HPDE6-E6E7 (cell line): ENCODE measurements at regions not wholly inside any gene's neighbourhood (a gene's known extent, or its start where the extent isn't known, plus 50 kb on each side); places are given as distances from the start of the nearest gene placed in this dataset.
"Not testable (repeated sequence)": the region's sequence is repeated elsewhere in the genome, so short reads cannot be mapped to it uniquely, and the experiment has no call there.

Experiments
- DNase-seq: peaks from one replicate; pipeline ENCODE4 v3.0.0; 2011; ENCODE audit warnings: missing footprints; ENCODE audit errors: extremely low spot score

- DNase-seq, result no peak
Observed at GRCh38 chr5:15384176-15384575, 115.8 kb upstream of the FBXL7 start.

- no peak for DNase-seq
Observed at GRCh38 chr5:15383469-15383868, 116.5 kb upstream of the FBXL7 start.

DNA sequence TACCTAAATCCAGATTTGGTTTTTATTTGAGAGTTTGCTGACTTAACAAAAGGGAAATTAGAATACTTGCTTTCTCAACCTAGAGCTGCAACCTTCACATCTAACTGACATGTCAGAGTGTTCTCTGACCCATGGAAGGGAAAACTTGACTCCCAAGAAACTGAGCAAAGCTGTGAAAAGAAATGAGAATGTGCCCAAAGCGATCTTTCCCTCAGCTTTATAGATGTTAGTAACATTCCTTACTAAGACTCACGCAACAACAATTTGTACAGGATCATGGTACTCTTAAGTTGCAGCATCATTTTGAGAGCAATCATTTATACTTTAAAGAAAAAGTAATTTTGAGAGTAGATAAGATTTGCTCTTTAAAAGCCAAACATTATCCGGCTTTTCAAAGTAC, 117.0 kb upstream of the FBXL7 start:
- no peak for DNase-seq

GRCh38 chr5:15377573-15378340, 122.2 kb upstream of the FBXL7 start:
- no peak for DNase-seq

- DNase-seq, result no peak
Observed at GRCh38 chr5:15376803-15377202, 123.2 kb upstream of the FBXL7 start.

GRCh38 chr5:15376088-15376487, 123.9 kb upstream of the FBXL7 start:
- DNase-seq, result no peak

DNA sequence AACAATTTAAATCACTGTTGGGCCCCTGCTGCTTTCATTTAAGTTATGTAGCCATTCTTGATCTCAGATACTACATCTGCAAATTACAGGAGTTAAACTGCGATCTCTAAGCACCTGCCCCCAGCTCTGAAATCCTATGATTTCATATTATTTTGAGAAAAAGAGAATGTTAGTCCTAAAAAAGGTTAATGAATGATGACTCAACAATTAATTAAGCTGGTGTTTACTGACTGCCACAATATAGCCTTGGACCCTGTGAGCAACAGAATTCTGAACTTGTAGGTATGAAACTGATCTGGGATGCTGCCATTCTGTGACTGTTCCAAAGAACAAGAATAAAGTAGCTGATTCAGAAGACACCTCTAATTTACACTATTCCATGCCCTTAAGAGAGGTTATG, 124.4 kb upstream of the FBXL7 start:
- no peak for DNase-seq

GRCh38 chr5:15374886-15375285, 125.1 kb upstream of the FBXL7 start:
- no peak for DNase-seq

DNA sequence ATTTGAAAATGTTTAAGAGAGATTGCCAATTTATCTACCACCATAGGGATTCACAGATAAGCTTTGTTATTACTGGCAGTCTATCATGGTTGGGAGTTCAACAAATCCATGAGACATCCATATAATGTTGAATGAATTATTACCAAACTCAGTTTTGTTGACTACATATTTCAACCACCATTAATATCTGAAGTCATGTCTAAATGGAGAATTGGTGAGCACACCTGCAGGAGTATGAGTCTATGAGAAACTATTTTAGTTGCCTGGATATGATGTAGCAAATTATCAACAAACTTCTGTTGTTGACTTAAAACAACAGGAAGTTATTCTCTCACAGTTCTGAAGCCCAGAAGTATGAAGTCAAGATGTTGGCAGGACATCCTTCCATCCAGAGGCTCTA, 126.8 kb upstream of the FBXL7 start:
- no peak for DNase-seq

DNA sequence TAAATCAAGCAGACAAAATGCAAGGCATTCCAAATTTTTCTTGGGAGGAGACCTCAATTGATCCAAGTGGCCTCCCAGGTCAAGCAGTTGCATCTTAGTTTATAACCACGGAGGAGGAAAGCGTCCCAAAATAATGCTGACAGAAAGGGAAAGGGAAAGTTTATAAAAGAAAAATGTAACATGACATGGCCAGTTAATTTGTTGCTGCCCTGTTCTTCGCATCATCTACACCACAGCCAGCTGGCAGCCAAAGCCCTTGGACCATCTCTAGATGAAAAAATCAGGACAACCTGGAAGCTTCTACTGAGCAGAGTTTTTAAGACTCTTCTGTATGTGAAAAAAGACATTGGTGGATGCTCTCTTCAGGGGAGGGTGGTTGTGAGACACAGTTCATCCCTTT, 128.8 kb upstream of the FBXL7 start:
- DNase-seq, result no peak

DNA sequence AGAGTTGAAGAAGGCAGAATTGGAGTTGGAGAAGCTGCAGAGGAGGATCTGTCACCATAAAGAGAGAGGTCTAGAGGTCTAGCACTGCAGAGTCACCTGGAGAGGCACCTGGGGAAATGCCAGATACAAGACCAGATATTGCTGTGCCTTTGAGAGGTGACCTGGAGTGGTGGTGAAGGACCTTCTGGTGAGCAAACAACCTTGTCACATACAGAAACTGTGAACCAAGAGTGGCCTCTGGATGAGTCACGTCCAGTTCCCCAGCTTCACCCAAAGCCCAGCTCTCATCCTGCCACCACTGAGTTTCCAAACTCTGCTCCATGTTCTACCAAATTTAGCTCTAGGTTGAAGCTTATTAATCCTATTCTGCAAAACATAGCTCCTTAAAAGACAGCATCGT, 131.1 kb upstream of the FBXL7 start:
- DNase-seq, result no peak

- no peak for DNase-seq
Observed at GRCh38 chr5:15367489-15367888, 132.5 kb upstream of the FBXL7 start.

DNA sequence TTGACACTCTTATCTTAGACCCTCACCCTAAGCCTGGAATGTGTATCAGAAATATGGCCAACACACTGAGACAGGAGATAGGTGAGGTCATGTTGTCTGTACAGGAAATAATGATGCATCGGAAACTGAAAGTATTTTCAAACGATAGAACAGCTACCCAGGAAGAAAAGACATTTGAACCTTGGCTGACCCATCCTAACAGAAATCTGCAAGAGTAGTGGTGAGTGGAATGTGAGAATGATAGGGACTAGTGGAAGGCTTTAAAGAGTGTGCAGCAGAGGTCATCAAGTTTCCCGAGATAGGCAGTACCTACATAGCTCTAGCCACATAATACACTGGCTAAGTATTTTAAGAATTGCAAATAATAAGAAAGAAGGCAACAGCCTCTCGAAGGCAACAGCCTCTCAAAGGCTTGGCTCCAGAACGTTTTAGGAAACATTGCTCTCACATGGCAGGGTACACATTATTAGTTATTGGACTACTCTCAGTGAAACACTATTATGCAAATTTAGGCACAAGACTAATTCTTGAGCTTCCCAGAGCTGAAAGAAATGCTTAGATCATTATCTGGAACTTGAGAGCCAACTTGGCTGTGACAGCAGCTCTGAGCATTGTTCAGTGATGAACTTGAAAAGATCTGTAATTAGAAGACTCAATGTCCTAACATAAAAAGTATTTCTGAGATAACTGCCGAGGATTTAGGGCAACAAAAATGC, 133.1 kb upstream of the FBXL7 start:
- no peak for DNase-seq

- DNase-seq, result no peak
Observed at GRCh38 chr5:15365070-15365469, 134.9 kb upstream of the FBXL7 start.

DNA sequence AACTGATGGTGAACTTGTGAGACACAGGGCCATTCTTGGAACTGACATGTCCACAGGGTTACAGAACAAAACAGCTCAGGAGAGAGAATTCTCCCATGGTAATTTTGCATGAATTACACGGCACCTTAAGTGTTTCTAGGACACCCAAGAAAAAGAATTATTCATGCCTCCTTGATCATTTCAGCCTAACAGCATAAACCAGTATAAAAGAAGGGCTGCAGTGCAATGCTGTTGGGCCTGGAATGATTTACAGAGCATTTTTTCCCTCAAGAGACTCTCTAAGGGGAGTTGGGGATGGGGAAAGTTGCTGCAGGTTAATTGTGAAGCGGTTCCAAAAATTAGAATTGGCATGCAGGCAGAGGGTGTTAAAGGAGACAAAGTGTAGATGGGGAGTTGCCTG, 136.4 kb upstream of the FBXL7 start:
- no peak for DNase-seq

DNA sequence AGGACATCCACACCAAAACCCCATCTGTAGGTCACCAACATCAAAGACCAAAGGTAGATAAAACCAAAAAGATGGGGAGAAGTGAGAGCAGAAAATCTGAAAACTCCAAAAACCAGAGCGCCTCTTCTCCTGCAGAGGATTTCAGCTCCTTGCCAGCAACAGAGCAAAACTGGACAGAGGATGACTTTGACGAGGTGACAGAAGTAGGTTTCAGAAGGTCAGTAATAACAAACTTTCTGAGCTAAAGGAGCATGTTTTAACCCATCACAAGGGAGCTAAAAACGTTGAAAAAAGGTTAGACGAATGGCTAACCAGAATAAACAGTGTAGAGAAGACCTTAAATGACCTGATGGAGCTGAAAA, 142.9 kb upstream of the FBXL7 start:
- not testable (repeated sequence) for DNase-seq

DNA sequence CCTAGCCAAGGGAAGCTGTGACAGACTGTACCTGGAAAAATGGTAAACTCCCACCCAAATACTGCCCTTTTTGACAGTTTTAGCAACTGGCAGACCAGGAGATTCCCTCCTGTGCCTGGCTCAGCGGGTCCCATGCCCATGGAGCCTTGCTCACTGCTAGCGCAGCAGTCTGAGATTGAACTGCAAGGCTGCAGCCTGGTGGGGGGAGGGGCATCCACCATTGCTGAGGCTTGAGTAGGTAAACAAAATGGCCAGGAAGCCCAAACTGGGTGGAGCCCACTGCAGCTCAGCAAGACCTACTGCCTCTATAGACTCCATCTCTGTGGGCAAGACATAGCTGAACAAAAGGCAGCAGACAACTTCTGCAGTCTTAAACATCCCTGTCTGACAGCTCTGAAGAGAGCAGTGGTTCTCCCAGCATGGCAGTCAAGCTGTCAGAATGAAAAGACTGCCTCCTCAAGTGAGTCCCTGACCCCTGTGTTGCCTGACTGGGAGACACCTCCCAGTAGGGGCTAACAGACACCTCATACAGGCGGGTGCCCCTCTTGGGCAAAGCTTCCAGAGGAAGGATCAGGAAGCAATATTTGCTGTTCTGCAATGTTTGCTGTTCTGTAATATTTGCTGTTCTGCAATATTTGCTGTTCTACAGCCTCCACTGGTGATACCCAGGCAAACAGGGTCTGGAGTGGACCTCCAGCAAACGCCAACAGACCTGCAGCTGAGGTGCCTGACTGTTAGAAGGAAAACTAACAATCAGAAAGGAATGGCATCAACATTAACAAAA, 143.5 kb upstream of the FBXL7 start:
- not testable (repeated sequence) for DNase-seq

- DNase-seq, result no peak
Observed at GRCh38 chr5:15354021-15354420, 146.0 kb upstream of the FBXL7 start.

DNA sequence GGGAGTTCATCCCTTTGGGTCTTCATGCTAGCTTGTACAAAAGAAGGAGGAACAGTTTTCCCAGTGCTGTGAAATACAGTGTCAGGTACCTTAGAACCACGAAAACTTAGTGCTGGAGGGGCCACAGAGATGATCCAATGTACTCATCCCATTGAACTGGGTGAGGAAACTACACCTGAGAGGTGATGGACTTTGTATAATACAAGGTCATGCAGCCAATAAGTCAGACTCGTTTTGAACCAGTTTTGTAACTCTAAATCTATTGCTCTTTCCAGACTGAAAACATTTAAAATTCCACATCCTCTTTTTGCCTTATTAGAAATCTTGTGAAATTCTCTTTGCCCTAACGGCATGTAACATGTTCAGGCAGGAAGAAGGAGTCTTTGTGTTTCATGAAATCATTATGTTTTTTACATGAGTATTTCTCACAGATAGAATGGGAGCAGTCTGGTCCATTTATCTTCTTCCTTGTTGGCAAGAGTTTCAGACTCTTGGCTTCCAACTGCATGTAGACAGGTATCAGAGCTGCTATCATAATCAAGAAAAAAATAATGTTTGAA, 146.8 kb upstream of the FBXL7 start:
- DNase-seq, result no peak

- DNase-seq, result no peak
Observed at GRCh38 chr5:15350614-15351013, 149.4 kb upstream of the FBXL7 start.

DNA sequence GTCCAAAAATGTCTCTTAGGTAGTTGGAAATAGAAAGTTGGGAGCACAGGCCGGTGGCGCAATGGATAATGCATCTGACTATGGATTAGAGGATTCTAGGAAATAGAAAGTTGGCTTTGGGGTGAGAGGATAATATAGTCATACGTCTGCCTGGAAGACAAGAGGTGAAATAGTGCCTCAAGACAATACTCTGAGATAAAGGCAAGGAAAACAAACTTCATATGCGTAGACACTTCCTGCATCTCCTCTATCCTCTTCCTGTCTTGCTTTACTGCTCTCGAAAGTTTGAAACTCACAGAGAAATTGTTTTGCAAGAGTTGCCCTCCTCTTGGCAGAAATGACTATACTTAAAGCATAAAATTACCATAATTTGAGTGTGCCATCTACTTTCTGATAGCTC, 153.2 kb upstream of the FBXL7 start:
- DNase-seq, result no peak

- DNase-seq, result no peak
Observed at GRCh38 chr5:15344954-15345353, 155.0 kb upstream of the FBXL7 start.
